T-helper 1 cell treated with Interleukin-12 subunit alpha and Interleukin-12 subunit beta and Interleukin-4 antibody, amounts not matched to agents 30 ng/mL and 1 ng/mL, for 36 hours (primary cell): ENCODE measurements at regions not wholly inside any gene's neighbourhood (a gene's known extent, or its start where the extent isn't known, plus 50 kb on each side); places are given as distances from the start of the nearest gene placed in this dataset.
"Not testable (repeated sequence)": the region's sequence is repeated elsewhere in the genome, so short reads cannot be mapped to it uniquely, and the experiment has no call there.

Experiments used
- intact Hi-C: fragments of 100-400 bp; cut with micrococcal nuclease; formaldehyde crosslinking; loops from one replicate; pipeline ENCODE4 v1.15.1; 2024

GRCh38 chr14:82029038-82029437 is 495.4 kb upstream of the SEL1L start:
- intact Hi-C loops = no loop called here

DNA sequence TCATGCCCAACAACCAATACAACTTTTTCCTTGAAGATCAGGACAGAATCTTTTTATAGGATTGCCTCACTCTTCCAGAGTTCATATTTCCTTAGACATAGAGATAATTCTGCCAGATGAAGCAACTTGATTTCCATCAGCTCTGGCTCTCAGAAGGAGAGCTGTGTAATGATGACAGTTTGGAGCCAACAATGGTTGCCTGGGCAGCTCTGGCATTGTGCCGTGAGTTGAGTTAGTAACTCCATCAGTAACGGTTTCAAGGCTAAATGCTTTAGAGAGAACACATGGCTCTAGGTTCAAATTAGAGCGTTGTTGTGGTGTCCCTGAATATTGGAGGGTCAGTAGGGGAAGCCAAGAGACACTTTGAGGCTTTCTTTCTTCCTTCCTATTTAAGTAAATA is 501.7 kb upstream of the SEL1L start:
- intact Hi-C loops = no loop called here

- intact Hi-C loops = not testable (repeated sequence)
Measured at GRCh38 chr14:82038066-82038465, 504.4 kb upstream of the SEL1L start.

DNA sequence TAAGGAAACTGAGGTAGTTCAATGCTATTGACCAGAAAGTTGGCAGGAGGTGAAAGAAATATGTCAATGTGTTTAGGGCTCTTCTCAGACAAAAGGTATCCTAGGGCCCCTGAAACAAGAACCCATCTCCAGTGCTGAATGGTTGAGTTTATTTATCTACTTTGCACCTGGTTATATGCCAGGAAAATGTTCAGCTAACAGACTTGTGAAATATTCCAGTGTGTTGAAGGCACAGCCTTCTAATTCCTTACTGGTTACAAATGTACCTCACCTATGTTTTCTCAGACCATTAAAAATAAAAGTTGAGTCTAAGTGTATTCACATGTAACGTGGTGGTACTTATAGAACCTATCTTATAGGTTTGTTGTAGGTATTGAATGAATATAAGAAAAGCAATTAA is 511.7 kb upstream of the SEL1L start:
- intact Hi-C loops = no loop called here

- intact Hi-C loops = no loop called here
Measured at GRCh38 chr14:82046512-82047226, 513.0 kb upstream of the SEL1L start.

- intact Hi-C loops = no loop called here
Measured at GRCh38 chr14:82047777-82048470, 514.3 kb upstream of the SEL1L start.

GRCh38 chr14:82052778-82053177 is 519.1 kb upstream of the SEL1L start:
- intact Hi-C loops = no loop called here

DNA sequence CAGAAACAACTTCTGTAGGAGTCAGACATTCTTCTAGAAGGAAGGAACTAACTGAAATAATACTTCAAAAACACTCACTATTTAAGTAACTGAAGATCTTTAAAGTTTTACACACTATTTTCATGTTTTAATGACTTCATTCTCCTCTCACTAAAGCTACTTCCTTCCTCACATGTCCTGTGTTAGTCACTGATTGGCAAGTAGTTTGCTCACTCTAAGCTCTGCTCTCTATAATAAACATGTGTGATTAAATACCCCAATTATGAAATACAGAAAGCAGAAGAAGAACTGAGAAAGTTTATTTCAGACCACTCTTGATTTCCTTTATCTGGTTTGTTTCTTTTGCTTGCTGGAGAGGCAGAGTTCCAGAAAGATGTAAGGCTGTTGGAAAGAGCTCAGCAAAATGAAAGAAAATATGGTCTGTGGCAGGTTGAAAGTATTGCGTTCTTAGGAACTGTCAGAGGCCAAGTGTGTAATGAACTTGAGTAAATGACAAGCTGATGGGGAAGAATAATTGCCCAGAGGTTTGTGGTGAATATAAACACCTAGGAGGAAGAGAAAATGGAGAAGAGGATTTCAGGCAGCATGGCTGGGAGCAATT is 522.0 kb upstream of the SEL1L start:
- intact Hi-C loops = no loop called here

- intact Hi-C loops = no loop called here
Measured at GRCh38 chr14:82060219-82060618, 526.6 kb upstream of the SEL1L start.

GRCh38 chr14:82067221-82067875 is 533.7 kb upstream of the SEL1L start:
- intact Hi-C loops = no loop called here

DNA sequence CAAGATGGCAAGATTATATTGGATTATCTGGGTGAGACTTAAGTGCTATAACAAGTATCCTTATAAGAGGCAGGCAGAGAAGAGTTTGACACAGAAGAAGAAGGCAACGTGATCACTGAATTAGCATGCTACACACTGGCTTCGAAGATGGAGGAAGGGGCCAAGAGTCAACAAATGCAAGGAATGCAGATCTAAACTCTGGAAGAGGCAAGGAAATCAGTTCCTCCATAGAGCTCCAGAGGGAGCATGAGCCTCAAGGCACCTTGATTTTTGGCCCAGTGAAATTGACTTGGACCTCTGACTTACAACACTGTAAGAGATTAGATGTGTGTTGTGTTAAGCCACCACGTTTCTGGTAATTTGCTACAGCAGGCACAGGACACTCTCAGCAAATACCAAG is 536.4 kb upstream of the SEL1L start:
- intact Hi-C loops = no loop called here

DNA sequence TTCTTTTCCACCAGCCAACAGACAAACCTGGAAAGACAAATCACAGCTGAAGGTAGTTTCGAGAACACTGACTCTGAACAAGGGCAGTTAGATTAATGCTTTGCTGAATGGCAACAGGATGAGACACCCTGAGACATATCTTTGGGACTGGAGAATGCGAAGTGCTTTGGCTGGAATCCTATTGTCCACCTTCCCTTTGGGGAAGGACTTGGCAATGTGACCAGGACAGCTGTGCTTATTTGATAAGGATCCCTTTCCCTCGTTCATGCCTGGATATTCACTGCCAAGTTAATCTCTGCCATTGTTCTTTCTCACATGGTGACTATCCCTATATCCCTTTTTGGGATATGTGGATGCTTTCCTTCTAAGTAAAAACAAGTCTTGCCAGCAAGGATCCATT is 537.1 kb upstream of the SEL1L start:
- intact Hi-C loops = no loop called here

- intact Hi-C loops = no loop called here
Measured at GRCh38 chr14:82073547-82073946, 539.9 kb upstream of the SEL1L start.

DNA sequence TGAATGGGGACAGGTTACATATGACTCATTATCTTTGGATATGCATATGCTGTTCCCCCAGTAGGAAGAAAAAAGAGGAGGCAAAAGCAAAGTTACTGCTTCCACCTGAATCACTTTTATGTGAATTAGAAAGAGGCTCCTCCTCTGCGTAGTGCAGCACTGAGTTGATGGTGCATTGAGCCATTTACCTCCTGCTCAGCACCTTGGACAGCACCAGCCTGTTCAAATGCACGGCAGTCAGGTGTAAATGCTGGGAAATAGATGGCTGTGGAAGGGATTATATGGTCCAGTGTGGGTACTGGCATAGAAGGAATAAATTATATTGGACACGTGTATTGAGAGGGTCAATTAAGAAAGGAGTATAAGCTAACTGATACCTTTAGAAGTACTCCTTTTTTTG is 541.9 kb upstream of the SEL1L start:
- intact Hi-C loops = no loop called here

- intact Hi-C loops = no loop called here
Measured at GRCh38 chr14:82079553-82079952, 545.9 kb upstream of the SEL1L start.

GRCh38 chr14:82080370-82080769 is 546.7 kb upstream of the SEL1L start:
- intact Hi-C loops = no loop called here

GRCh38 chr14:82084813-82085212 is 551.2 kb upstream of the SEL1L start:
- intact Hi-C loops = no loop called here

- intact Hi-C loops = no loop called here
Measured at GRCh38 chr14:82091097-82091496, 557.4 kb upstream of the SEL1L start.

DNA sequence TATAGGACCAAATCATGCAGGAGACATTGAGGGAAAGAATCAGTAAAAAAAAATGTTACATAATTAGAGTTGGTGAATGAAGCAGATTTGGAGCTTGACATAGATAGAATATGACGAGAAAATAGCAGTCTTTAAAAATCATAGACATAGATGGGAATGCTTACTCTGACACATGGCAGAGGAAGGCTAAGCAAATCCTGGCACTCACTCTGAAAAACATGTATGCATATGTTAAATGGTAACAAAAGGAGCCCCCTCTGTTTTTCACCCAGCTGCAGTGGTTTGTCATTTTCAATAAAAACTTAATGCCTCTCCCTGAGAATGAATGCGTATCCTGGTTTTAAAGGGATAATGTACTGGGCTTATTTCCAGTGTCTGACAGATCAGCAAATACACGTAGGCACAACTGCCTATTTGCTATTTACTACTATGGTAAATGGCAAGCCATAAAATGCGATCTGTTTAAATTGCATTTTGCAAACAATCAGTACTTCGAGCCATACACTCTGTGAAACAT is 561.2 kb upstream of the SEL1L start:
- intact Hi-C loops = no loop called here

DNA sequence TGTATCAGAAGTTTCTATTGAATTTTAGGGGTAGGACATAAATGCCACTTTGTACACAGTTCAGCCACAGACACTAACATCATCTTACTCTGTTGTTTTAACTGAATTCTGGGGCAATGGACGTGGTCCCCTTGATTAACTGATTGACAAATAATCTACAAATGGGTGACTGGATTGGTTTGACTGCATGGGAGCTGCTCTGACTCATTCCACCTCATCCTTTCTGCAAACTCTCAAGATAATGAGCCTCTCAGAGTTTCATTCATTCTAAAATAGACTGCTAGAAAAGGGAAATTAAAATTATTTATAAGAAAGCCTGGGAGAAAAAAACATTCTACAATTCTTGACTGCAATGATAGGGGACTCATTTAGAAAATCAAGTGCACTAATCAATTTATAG is 570.4 kb upstream of the SEL1L start:
- intact Hi-C loops = no loop called here

DNA sequence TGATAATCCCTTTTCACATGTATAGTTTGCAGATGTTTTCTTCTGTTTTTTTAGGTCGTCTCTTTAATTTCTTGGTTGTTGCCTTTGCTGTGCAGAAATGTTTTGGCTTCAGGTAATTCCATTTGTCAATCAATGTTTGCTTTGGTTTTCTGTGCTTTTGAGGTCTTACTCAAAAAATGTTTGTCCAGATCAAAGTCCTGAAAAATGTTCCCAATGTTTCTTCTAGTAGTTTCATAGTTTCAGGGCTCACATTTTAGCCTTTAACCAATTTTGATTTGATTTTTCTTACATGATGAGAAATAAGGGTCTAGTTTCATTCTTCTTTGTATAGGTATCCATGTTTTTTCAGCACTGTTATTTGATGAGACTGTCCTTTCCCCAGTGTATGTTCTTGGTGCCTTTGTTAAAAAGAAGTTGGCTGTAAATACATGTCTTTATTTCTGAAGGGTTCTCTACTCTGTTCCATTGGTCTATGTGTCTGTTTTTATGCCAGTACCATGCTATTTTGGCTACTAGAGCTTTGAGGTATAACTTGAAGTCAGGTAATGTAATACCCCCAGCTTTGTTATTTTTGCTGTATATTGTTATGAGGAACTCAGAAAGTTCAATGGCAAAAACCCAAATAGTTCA is 578.7 kb upstream of the SEL1L start:
- intact Hi-C loops = no loop called here

DNA sequence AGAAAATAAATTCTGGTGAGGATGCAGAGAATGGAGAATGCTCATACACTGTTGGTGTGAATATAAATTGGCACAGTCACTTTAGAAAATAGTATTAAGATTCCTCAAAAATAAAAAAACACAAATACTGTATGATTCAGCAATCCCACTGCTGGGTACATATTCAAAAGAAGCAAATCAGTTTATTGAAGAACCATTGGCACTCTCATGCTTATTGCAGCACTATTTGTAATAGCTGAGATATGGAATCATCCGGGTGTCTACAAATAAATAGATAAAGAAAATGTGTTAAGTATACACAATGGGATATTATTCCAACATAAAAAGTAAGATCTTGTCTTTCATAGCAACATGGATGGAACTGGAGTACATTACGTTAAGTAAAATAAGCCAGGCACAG is 579.4 kb upstream of the SEL1L start:
- intact Hi-C loops = no loop called here
